T-helper 1 cell treated with Interleukin-12 subunit alpha and Interleukin-12 subunit beta and Interleukin-4 antibody, amounts not matched to agents 30 ng/mL and 1 ng/mL, for 36 hours (primary cell): ENCODE measurements at regions not wholly inside any gene's neighbourhood (a gene's known extent, or its start where the extent isn't known, plus 50 kb on each side); places are given as distances from the start of the nearest gene placed in this dataset.

ENCODE experiments used
- intact Hi-C: fragments of 100-400 bp; cut with micrococcal nuclease; formaldehyde crosslinking; loops from one replicate; pipeline ENCODE4 v1.15.1; 2024

GRCh38 chr14:53470351-53471043 lies 317.4 kb upstream of the DDHD1 start:
- intact Hi-C loops: no loop called here

GRCh38 chr14:53468876-53469275 lies 315.8 kb upstream of the DDHD1 start:
- intact Hi-C loops: no loop called here

GRCh38 chr14:53464376-53464775 lies 311.3 kb upstream of the DDHD1 start:
- intact Hi-C loops: no loop called here

GRCh38 chr14:53462931-53463778 lies 310.0 kb upstream of the DDHD1 start:
- intact Hi-C loops: no loop called here

- intact Hi-C loops: no loop called here
Observed at GRCh38 chr14:53461858-53462257, 308.7 kb upstream of the DDHD1 start.

GRCh38 chr14:53460544-53460943 lies 307.4 kb upstream of the DDHD1 start:
- intact Hi-C loops: no loop called here

- intact Hi-C loops: no loop called here
Observed at GRCh38 chr14:53458368-53458814, 305.3 kb upstream of the DDHD1 start.

- intact Hi-C loops: no loop called here
Observed at GRCh38 chr14:53456931-53457330, 303.8 kb upstream of the DDHD1 start.

GRCh38 chr14:53452005-53452673 lies 299.0 kb upstream of the DDHD1 start:
- intact Hi-C loops: no loop called here

GRCh38 chr14:53450871-53451270 lies 297.7 kb upstream of the DDHD1 start:
- intact Hi-C loops: no loop called here

- intact Hi-C loops: no loop called here
Observed at GRCh38 chr14:53448682-53449081, 295.6 kb upstream of the DDHD1 start.

- intact Hi-C loops: no loop called here
Observed at GRCh38 chr14:53444677-53445312, 291.7 kb upstream of the DDHD1 start.

GRCh38 chr14:53441789-53442188 lies 288.7 kb upstream of the DDHD1 start:
- intact Hi-C loops: no loop called here

GRCh38 chr14:53437858-53438257 lies 284.7 kb upstream of the DDHD1 start:
- intact Hi-C loops: no loop called here

GRCh38 chr14:53432378-53432802 lies 279.3 kb upstream of the DDHD1 start:
- intact Hi-C loops: no loop called here

GRCh38 chr14:53430870-53431269 lies 277.7 kb upstream of the DDHD1 start:
- intact Hi-C loops: no loop called here

GRCh38 chr14:53412819-53413675 lies 259.9 kb upstream of the DDHD1 start:
- intact Hi-C loops: loop anchor here (1.0 kb wide), 1 partner anchor 935 kb away; no protein-coding TSS in a partner anchor

GRCh38 chr14:53411125-53411524 lies 258.0 kb upstream of the DDHD1 start:
- intact Hi-C loops: no loop called here

- intact Hi-C loops: no loop called here
Observed at GRCh38 chr14:53409969-53410368, 256.8 kb upstream of the DDHD1 start.

- intact Hi-C loops: no loop called here
Observed at GRCh38 chr14:53409289-53409688, 256.2 kb upstream of the DDHD1 start.
